ENCODE measurements at regions not wholly inside any gene's neighbourhood (a gene's known extent, or its start where the extent isn't known, plus 50 kb on each side); places are given as distances from the start of the nearest gene placed in this dataset.

DNA sequence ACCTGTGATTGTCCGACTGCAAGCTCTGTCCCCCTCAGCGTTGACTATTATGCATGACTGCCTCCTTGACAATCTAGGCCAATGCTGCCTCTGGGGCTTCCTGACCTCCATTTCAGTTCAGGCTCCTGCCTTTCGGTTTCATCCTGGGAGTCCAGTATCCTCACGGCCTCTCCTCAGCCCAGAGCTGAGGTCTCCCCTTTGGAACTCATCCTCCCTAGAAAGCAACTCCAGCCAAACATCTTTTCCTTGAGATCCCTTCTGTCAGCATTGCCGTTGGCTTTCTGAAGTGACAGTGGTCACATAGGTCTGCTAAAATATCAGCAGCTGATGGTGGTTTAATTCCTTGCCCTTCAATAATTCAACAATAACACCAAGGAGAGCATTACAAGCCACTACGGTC lies 519.1 kb upstream of the NBEA start:
- DNase-seq: no peak

DNA sequence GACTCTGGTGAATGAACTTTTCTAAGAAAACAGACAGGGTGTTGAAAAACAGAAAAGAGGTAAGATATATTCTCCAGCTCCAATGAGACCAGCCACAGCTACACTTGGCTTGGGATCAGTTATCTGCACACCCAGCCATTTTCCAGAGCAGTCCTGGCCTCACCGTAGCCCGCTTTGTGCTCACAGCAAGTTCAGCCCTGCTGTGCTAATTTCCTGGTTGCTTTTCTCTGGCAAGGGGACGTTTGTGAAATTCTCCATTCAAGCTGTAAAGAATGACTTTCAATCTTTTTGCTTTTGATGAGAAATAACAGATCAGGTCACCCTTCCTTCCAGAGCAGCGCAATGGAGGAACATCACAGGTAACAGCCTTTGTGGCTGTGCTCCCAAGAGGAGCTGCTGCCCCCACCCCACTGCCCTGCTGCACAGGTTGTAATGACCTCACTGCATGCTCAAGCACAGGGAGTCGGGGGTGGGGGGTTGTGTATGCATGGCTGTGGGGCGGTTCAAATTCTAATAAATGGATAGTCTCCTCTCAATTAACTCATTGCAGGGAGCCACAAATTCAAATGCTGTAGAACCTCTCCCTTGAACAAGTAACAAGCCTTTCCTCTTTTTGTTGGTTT lies 516.6 kb upstream of the NBEA start:
- DNase-seq: no peak

DNA sequence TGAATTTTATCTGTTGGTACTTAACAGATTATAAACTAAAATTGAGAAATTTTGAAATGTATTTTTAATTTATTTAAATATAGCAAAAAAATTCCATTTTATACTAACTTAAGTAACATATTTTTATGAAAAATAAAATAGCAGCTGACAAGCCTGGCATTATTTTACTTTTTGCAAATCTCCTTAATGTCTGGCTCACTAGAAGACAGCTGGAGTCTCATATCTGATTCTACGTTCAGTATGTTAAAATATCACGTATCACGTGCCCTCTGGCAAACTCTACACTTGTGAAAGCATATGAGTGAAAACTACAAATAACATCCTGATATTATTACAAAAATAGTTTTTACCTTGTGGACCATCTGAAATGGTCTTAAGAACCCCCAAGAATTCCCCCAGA lies 513.2 kb upstream of the NBEA start:
- no peak for DNase-seq

DNA sequence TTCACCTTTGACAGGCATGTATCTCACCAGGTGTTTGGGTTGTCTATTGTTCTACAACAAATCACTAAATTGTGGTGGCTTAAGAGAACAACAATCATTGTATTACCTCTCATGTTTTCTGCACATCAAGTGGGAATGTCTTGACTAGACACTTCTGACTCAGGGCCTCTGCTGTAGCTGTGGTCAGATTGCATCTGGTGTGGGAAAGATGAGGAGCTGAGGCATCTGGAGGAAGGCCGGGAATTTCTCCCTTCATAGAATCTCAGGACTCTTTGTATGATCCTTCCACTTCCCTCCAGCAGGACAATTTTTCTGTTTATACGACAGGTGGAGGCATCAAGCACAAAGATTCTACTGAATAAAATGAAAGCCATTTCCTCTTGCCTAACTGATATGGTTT lies 511.8 kb upstream of the NBEA start:
- no peak for DNase-seq

DNA sequence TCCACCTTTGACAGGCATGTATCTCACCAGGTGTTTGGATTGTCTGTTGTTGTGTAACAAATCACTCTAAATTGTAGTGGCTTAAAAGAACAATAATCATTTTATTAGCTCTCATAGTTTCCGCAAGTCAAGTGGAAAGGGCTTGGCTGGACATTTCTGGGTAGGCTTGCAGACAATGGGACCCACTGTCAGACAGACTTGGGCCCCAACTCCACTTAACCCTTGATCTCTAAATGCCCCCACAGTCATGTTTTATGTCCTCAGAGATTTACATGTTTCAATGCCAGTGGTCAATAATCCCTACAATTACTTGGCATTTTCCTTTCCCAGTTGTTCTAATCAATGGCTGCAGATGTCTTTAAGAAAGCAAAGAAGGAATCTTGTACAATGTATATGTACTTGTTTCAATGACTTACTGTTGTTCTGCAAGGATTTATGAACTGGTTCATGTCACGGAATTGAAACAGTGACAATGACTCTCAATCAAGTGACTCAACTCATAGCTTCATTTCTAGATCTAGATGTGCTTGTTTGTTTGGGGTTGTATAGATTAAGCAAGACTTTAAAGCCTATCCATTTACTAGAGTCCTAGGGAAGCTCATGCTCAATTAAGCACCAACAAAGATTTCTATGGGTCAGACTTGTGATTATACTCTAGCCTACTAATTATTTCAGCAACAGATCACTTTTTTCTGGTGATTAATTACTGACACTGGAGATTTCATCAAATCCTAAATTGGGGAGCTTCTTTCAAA lies 510.1 kb upstream of the NBEA start:
- DNase-seq: peak in 1 of 2 experiments; percentile 24

DNA sequence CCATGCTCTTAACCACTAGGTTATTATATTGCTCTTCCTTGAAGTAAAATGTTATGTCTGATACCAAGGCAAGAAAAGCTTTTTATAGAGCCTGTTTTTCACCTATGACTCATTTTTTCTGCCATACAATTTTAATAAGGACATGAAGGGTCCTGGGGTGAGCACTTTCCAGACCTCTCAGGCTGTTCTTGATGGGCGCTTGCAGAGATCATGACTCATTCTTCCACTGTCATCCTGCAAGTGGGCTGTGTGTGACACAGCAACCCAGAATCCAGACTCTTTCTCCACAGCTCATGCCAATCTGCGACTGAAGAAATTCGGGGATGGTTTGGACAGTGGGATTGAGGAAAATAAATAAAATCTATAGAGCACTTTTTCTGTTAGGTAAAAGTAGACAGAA lies 506.7 kb upstream of the NBEA start:
- DNase-seq: no peak

DNA sequence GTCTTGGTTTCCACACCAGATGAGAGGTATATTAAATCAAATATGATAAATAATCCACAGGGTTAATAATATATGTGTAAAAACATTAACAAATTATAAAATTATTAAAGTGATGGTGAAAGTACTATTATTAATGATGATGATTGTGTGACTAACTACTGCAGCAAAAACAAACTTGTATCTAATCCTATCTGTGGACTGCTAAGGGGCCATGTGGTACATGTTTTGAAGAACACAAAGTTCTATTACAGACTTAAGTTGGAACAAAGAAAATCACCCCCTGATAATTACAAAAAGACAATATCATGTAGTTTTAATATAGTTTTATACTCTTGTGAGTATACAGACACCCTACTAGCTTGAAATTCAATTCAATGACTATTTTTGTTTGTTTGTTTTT lies 504.2 kb upstream of the NBEA start:
- no peak for DNase-seq

DNA sequence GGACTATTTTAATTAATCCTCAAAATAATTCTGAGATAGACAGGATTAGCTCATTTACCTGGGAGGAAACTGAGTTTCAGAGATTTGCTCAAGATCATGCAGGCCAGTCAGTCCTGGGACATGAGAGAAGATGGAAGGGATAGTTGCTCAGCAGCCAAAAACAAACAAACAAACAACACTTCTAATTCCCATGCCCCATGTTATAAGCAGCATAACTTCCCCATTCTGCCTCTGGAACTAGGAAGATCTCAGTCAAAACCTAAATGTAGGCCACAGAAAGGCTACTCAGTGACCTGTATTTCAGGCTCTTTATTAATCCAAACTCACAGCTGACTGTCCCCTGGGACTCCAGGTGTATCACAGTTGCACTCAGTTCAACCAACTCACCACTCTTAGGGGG lies 489.2 kb upstream of the NBEA start:
- no peak for DNase-seq

DNA sequence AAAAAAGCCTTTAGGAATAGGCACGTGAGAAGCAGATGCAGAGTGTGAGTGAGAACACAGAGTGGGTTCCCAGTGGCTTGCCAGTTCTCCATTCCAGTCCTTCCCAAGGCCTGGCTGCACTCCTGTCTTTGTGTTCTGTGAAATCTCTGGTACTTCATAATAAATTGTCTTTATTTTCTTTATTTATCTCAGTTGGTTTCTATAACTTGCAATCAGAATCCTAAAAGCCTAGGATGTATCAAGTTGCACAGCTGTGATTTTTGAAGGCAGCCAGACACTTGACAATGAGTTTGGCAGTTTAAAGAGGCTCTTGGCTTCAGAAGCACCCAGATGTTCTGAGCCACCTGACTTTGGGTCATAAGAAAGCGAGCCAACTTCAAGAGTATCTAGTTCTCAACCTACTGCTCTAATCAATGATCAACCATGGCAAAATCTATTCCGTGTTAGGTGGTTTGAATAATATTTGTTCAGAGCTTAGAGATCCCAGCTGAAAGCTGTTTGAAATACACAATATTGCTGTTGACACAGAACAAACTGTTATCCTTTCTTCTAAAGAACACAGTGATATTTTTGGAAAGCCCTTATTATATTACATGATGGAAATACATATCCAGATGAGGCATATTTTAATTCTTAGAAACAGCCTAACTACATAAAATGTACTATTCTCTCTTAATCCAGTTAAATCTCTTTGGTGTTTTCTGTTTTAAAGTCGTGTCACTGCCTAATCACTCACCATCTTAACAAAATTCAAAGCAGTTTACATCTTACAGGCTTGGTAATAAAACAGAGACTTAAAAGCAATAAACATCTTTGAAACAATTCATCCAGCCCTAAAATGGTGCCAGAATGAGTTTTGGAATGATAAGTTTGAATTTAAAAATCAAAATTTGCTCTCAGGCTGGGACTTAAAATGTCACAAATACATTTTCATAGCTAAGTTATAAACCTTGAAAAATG lies 483.0 kb upstream of the NBEA start:
- no peak for DNase-seq

DNA sequence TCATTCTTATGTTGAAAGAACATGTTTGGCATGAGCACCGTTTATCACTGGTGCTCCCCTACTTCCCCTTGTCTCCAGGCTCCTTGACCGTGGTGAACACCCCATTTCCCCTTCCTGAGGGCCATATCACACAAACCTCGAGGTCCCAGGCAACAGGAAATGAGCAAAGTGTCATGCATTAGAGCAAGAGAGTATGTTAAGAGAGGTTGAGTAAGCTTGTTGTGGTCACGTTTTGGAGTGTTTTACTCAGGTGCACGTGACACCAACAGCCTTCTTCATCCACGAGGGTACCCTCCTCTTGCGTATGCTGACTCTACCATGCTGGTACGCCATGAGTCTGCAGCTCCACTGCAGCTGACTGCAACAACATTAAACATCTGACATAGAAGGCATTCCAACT lies 482.2 kb upstream of the NBEA start:
- no peak for DNase-seq

DNA sequence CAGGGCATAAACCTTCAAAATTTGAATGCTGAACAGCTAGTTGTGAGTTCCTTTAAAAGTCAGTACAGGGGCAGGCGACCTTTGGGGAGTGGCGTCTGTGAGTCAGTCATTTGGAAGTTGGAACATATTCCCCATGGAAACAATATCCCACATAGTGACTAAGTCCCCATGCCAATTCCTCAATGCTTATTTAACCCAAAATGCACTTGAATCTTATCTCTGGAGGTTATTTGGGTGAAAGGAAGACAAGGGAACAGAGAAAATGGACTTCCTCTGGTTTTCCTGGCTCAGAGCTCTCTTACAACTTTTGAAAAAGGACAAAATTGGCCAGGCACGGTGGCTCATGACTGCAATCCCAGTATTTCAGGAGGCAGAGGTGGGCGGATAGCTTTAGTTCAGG lies 479.2 kb upstream of the NBEA start:
- no peak for DNase-seq

DNA sequence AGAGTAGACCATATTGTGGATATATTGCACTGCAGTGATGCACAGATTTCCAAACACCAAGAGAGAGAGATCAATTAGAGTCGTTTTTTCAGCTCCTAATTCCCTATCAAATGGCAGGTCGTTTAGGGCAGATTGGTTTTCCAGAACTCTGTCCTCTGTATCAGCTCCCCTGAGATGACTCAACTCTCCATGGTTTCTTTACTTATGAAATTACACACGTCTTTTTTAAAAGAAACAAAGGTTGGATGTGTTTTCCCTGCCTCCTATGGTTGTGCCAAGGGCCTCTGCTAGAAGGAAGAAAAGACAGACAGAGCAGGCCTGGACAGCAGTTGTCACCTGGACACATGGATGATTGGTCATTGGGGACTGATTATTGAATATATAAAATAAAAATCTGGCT lies 478.1 kb upstream of the NBEA start:
- no peak for DNase-seq

DNA sequence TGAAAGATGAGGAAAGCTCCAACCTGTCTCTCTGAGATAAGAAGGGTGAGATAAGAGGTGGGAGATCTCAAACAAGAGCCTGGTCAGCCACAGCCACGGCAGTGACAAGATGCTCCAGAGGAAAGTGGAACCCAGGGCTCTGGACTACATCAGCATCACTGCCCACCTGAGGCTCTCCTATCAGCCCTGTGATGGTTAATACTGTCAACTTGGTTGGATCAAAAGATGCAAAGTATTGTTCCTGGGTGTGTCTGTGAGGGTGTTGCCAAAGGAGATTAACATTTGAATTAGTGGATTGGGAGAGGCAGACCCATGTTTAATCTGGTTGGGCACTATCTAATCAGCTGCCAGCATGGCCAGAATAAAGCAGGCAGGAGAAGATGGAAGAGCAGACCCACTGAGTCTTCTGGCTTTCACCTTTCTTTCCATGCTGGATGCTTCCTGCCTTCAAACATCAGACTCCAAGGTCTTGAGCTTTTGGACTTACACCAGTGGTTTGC lies 476.6 kb upstream of the NBEA start:
- no peak for DNase-seq

DNA sequence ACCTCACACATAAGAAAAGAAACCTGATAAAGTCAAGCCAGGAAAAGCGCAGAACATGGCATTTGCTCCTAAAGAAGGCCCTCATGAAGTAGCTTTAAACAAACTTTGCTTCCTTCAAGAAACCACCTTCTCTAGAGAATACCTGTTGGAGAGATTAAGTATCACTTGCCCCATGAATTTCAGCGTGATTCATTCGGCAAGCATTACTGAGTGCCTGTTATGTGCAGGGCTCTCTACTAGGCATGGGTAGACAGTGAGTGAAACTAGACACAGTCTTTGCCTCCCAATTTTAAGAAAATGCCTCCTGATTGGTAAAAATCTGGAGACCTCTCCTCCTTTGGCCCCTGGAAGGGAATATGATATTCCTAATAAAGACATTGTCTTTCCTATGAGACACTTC lies 475.8 kb upstream of the NBEA start:
- no peak for DNase-seq

DNA sequence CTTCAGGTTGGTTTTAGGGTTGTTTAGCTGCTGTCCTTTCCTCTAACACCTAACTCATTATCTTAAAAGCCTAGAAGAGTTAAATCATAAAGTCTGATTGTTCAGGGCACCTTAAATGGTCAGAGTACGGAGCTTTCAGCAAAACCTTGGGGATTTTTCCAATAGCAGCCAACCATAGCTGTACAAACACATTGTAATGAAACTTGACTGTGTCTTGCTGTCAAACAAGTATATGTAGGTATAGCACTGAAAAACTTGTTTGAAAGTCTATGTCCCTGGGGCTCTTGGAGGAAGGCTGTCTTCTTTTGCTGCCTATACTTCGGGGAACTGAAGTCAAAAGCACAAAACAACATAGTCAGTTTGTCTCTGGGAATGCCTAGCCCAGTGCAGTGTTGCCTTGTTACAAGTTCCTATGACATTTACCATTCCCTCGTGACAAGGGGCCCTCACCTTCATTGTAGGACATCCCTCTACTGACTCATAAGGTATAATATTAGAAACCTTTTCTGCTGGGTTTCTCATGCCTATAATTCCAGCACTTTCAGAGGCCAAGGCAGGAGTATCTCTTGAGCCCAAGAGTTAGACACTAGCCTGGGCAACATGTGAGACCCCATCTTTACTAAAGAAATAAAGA lies 474.5 kb upstream of the NBEA start:
- no peak for DNase-seq

DNA sequence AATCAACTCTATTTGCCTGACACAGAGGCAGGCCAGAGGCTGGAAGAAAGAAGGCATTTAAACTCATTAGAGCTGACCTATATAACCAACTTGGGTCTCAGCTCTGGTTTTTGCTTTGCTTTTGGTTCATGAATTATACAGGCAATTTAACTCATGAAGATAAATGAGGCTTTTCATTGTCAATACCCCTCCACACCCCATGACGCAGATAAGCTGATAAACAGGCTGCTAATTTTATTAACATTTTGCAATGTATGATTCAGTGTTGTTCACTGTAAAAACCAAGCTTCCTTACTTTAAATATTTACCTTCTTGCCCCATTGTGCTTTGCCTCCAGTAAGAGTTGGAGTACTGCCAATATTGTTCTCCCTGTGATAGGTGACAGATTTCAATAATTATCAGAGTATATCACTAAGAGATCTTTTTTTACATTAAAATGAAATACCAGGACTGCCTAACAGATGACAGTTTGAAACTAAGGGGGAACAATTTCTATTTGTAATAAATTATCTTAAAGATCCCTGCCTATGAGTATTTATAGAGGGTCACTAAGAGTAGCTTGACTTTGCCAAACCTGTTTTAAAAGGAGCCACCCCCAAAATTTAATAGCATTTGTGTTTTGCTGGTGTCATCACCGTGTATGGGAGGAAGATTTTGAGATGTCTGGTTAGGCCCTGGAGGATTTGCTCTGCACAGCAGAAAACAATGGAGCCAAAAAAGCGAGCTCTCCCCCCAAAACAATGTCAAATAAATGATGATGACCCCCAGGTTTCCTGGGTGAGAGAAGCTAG lies 472.7 kb upstream of the NBEA start:
- DNase-seq: no peak

DNA sequence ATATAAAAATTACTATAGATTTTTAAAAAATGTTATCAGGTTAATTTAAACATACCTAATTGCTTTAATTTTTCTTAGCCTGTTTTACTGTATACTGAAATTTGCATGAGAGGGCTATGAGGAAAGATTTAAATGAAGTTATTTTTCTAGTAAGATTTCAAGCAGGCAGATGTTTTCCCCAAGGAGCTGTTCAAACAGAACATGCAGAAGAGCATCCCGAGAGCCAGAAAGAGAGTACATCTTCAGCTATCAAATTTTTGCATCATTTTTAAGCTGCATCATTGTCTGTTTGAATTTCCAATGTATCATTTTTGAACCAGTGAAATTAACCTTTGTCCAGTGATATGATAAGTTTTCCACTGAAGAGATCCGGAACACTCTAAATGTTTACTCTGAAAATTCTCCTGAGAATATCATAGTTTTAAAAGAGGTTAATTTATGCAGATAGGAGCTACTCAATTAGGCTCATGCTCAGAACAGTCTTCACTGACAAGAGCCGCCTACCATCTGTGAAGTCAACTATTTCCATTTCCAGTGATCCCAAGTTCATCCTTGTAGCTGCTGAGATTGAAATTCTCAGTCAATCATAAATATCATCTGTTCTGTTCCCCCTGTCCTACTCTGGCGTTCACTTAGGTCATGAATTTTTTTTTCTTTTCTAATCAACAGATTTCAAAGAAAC lies 467.7 kb upstream of the NBEA start:
- no peak for DNase-seq

DNA sequence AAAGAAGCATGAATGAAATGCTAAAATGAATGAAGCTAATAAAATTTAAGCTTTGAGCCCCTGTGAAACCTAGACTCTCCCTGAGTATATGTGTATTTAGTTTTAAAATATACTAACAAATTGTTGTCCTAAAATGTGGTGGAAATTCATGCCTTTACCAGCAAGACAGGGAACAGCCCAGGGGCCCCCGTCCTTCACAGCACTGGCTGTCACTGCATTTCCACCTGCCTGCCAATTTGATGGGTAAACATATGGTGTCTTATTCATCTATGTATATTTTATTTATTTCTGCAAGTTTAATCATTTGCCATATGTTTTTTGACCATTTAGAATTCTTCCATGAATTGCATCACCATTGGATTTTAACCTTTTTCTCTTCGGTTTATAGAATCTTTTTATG lies 463.7 kb upstream of the NBEA start:
- DNase-seq: no peak

DNA sequence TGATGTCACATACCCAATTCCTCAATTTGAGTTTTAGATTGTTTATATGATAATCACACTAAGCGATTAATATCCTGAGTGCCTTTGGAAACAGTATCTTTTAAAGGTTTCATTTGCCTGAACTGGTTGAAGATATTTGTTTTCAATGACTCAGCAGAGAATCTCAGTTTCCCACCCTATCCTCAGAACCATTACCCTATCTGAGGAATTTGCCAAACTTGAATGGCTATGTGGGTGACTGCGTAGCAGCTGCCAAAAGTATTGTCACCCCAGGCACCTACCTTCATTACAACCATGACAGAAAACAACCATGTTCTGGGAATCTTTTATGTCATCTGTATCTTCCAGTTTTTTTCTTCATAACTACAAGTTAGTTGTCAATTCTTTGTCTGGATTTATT lies 440.1 kb upstream of the NBEA start:
- DNase-seq: no peak

DNA sequence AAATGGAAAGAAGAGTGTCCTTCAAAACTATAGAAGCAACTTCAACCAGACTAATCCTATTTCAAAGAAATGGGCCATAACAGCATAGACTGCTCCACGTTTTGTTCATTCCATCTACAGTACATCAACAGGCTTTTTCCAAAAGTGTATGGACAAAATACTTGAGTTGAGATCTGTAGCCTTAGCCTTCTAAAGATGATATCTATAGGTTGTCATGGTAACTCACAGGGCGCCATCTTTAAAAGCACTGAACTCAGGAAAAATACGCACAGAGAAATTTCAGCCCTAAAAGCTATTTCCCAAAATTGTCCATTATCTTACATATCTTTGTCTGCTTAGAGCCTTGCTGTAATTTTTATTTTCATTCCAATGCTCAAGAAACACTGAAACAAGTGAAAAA lies 439.4 kb upstream of the NBEA start:
- DNase-seq: no peak

DNA sequence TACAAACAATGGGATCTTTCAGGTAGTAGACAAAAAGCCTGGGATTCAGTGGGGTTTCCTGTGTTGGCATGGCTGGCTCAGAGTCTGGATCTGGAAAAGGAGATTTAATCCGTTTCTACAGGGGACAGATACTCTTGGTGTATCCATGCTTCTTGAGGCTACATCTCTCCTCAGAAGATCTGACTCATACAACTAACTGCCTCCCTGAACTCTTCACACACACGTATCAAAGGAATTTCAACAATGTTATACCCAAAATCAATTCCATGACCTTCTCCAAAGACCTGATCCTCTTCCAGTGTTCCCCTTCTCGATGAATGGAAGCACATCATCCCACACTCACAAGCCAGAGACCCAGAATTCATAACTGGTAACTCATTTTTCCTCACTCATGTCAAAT lies 435.3 kb upstream of the NBEA start:
- DNase-seq: no peak

DNA sequence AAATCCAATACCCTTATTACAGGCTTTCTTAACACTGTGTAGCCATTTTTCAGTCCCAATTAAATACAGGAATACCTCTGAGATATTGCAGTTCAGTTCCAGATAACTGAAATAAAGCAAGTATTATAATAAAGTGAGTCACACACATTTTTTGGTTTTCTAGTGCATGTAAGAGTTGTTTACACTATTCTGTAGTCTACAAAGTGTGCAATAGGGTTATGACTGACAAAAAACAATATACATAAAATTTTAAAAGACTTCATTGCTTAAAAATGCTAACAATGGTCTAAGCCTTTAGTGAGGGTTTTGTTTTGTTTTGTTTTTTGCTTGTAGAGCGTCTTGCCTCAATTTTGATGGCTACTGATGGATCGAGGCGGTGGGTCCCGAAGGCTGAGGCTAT lies 434.4 kb upstream of the NBEA start:
- no peak for DNase-seq

Data from NCI-H1930 (cell line).